ENCODE measurements at regions not wholly inside any gene's neighbourhood (a gene's known extent, or its start where the extent isn't known, plus 50 kb on each side); places are given as distances from the start of the nearest gene placed in this dataset.

- Histone ChIP-seq H3K36me3 (ENCODE audit: insufficient read depth, insufficient read length, low read length) (no peaks in the 10 kb centered on the region), H3K9ac (ENCODE audit: insufficient read length, low read depth) (no peak overlapping the region), H3K4me1 (ENCODE audit: insufficient read depth, insufficient read length) (no peaks in the 10 kb centered on the region), H3K9me3 (ENCODE audit: insufficient read depth, low read length) (no peaks in the 10 kb centered on the region), H3K4me3 (ENCODE audit: insufficient read length, low read depth) (no peak overlapping the region), H3K27me3 (ENCODE audit: insufficient read depth, insufficient read length) (no peaks in the 10 kb centered on the region)
- DNase-seq (ENCODE audit: low read depth, low spot score): no peak
- TF ChIP-seq SUZ12 (IDR thresholded peaks at IDR 0.05; ENCODE audit: extremely low read depth, insufficient read depth, insufficient read length) (no peak), ZNF274 (IDR thresholded peaks at IDR 0.05; ENCODE audit: low read depth, low read length) (no peak), YY1 (IDR thresholded peaks at IDR 0.05; ENCODE audit: insufficient read depth, insufficient read length) (no peak)
These were observed 157.5 kb upstream of the TBX18 start for GRCh38 chr6:84921891-84922290.

- Histone ChIP-seq H3K27me3 (ENCODE audit: insufficient read depth, insufficient read length) (no peaks in the 10 kb centered on the region), H3K9me3 (ENCODE audit: insufficient read depth, low read length) (no peaks in the 10 kb centered on the region), H3K9ac (ENCODE audit: insufficient read length, low read depth) (no peak overlapping the region), H3K36me3 (ENCODE audit: insufficient read depth, insufficient read length, low read length) (no peaks in the 10 kb centered on the region), H3K4me1 (ENCODE audit: insufficient read depth, insufficient read length) (no peaks in the 10 kb centered on the region), H3K4me3 (ENCODE audit: insufficient read length, low read depth) (no peak overlapping the region)
- DNase-seq (ENCODE audit: low read depth, low spot score): no peak
- no peak for TF ChIP-seq YY1 (IDR thresholded peaks at IDR 0.05; ENCODE audit: insufficient read depth, insufficient read length)
- TF ChIP-seq SUZ12 (IDR thresholded peaks at IDR 0.05; ENCODE audit: extremely low read depth, insufficient read depth, insufficient read length): no peak
- no peak for TF ChIP-seq ZNF274 (IDR thresholded peaks at IDR 0.05; ENCODE audit: low read depth, low read length)
These were observed 155.6 kb upstream of the TBX18 start for GRCh38 chr6:84920021-84920420.

- no peak for DNase-seq (ENCODE audit: low read depth, low spot score)
- Histone ChIP-seq H3K27me3 (ENCODE audit: insufficient read depth, insufficient read length) (no peaks in the 10 kb centered on the region), H3K4me1 (ENCODE audit: insufficient read depth, insufficient read length) (no peaks in the 10 kb centered on the region), H3K9me3 (ENCODE audit: insufficient read depth, low read length) (no peaks in the 10 kb centered on the region), H3K9ac (ENCODE audit: insufficient read length, low read depth) (no peak overlapping the region), H3K36me3 (ENCODE audit: insufficient read depth, insufficient read length, low read length) (no peaks in the 10 kb centered on the region), H3K4me3 (ENCODE audit: insufficient read length, low read depth) (no peak overlapping the region)
- TF ChIP-seq ZNF274 (IDR thresholded peaks at IDR 0.05; ENCODE audit: low read depth, low read length): no peak
- no peak for TF ChIP-seq SUZ12 (IDR thresholded peaks at IDR 0.05; ENCODE audit: extremely low read depth, insufficient read depth, insufficient read length)
- no peak for TF ChIP-seq YY1 (IDR thresholded peaks at IDR 0.05; ENCODE audit: insufficient read depth, insufficient read length)
These were observed 152.3 kb upstream of the TBX18 start for GRCh38 chr6:84916704-84917103.

GRCh38 chr6:84912472-84913322 lies 148.3 kb upstream of the TBX18 start:
- TF ChIP-seq SUZ12 (IDR thresholded peaks at IDR 0.05; ENCODE audit: extremely low read depth, insufficient read depth, insufficient read length): no peak
- no peak for TF ChIP-seq ZNF274 (IDR thresholded peaks at IDR 0.05; ENCODE audit: low read depth, low read length)
- TF ChIP-seq YY1 (IDR thresholded peaks at IDR 0.05; ENCODE audit: insufficient read depth, insufficient read length): no peak
- Histone ChIP-seq H3K27me3 (ENCODE audit: insufficient read depth, insufficient read length) (no peaks in the 10 kb centered on the region), H3K36me3 (ENCODE audit: insufficient read depth, insufficient read length, low read length) (no peaks in the 10 kb centered on the region), H3K9me3 (ENCODE audit: insufficient read depth, low read length) (no peaks in the 10 kb centered on the region), H3K4me1 (ENCODE audit: insufficient read depth, insufficient read length) (no peaks in the 10 kb centered on the region), H3K9ac (ENCODE audit: insufficient read length, low read depth) (no peak overlapping the region), H3K4me3 (ENCODE audit: insufficient read length, low read depth) (no peak overlapping the region)
- DNase-seq (ENCODE audit: low read depth, low spot score): no peak

GRCh38 chr6:84910906-84911607 lies 146.7 kb upstream of the TBX18 start:
- H3K9me3 ChIP-seq (ENCODE audit: insufficient read depth, low read length): no peaks in the 10 kb centered on the region
- no peaks in the 10 kb centered on the region for H3K27me3 ChIP-seq (ENCODE audit: insufficient read depth, insufficient read length)
- TF ChIP-seq YY1 (IDR thresholded peaks at IDR 0.05; ENCODE audit: insufficient read depth, insufficient read length): no peak
- TF ChIP-seq SUZ12 (IDR thresholded peaks at IDR 0.05; ENCODE audit: extremely low read depth, insufficient read depth, insufficient read length): no peak
- no peak for TF ChIP-seq ZNF274 (IDR thresholded peaks at IDR 0.05; ENCODE audit: low read depth, low read length)
- no peak overlapping the region for H3K4me3 ChIP-seq (ENCODE audit: insufficient read length, low read depth)
- no peak overlapping the region for H3K9ac ChIP-seq (ENCODE audit: insufficient read length, low read depth)
- H3K4me1 ChIP-seq (ENCODE audit: insufficient read depth, insufficient read length): no peaks in the 10 kb centered on the region
- DNase-seq (ENCODE audit: low read depth, low spot score): no peak
- no peaks in the 10 kb centered on the region for H3K36me3 ChIP-seq (ENCODE audit: insufficient read depth, insufficient read length, low read length)

GRCh38 chr6:84908304-84908904 lies 144.0 kb upstream of the TBX18 start:
- no peak for DNase-seq (ENCODE audit: low read depth, low spot score)
- no peak for TF ChIP-seq YY1 (IDR thresholded peaks at IDR 0.05; ENCODE audit: insufficient read depth, insufficient read length)
- no peak for TF ChIP-seq SUZ12 (IDR thresholded peaks at IDR 0.05; ENCODE audit: extremely low read depth, insufficient read depth, insufficient read length)
- no peak for TF ChIP-seq ZNF274 (IDR thresholded peaks at IDR 0.05; ENCODE audit: low read depth, low read length)
- Histone ChIP-seq H3K27me3 (ENCODE audit: insufficient read depth, insufficient read length) (no peaks in the 10 kb centered on the region), H3K9me3 (ENCODE audit: insufficient read depth, low read length) (no peaks in the 10 kb centered on the region), H3K36me3 (ENCODE audit: insufficient read depth, insufficient read length, low read length) (no peaks in the 10 kb centered on the region), H3K4me1 (ENCODE audit: insufficient read depth, insufficient read length) (no peaks in the 10 kb centered on the region), H3K9ac (ENCODE audit: insufficient read length, low read depth) (no peak overlapping the region), H3K4me3 (ENCODE audit: insufficient read length, low read depth) (no peak overlapping the region)

- no peak for DNase-seq (ENCODE audit: low read depth, low spot score)
- no peak overlapping the region for H3K9ac ChIP-seq (ENCODE audit: insufficient read length, low read depth)
- H3K4me1 ChIP-seq (ENCODE audit: insufficient read depth, insufficient read length): no peaks in the 10 kb centered on the region
- H3K27me3 ChIP-seq (ENCODE audit: insufficient read depth, insufficient read length): no peaks in the 10 kb centered on the region
- TF ChIP-seq YY1 (IDR thresholded peaks at IDR 0.05; ENCODE audit: insufficient read depth, insufficient read length) (no peak), SUZ12 (IDR thresholded peaks at IDR 0.05; ENCODE audit: extremely low read depth, insufficient read depth, insufficient read length) (no peak), ZNF274 (IDR thresholded peaks at IDR 0.05; ENCODE audit: low read depth, low read length) (no peak)
- no peaks in the 10 kb centered on the region for H3K36me3 ChIP-seq (ENCODE audit: insufficient read depth, insufficient read length, low read length)
- H3K9me3 ChIP-seq (ENCODE audit: insufficient read depth, low read length): no peaks in the 10 kb centered on the region
- H3K4me3 ChIP-seq (ENCODE audit: insufficient read length, low read depth): no peak overlapping the region
These were observed 142.1 kb upstream of the TBX18 start for GRCh38 chr6:84906514-84906913.
